Panc1 (cell line): ENCODE measurements at regions not wholly inside any gene's neighbourhood (a gene's known extent, or its start where the extent isn't known, plus 50 kb on each side); places are given as distances from the start of the nearest gene placed in this dataset.

ENCODE experiments used
- ATAC-seq: fragments of 200-7000 bp; cut with Tn5 transposase; 2 replicates; pipeline ENCODE4 v1.9.1; 2020; ENCODE audit warnings: mild to moderate bottlenecking, moderate library complexity
- BruUV-seq: library from RNA; stranded (reverse); fragments of 400-500 nt; replicated peaks from 2 replicates; lab custom pipeline; 2021; lab: Mats Ljungman, UMichigan
- CTCF ChIA-PET: fragments of 300-600 bp; sonication (Branson Sonifier 250); formaldehyde crosslinking; loops from one replicate; lab custom pipeline; 2022; ENCODE audit warnings: antibody characterized with exemption; lab: Charles Lee
- POLR2A ChIA-PET: fragments of 300-600 bp; sonication (Branson Sonifier 250); formaldehyde crosslinking; loops from one replicate; lab custom pipeline; 2022; ENCODE audit warnings: antibody characterized with exemption; lab: Charles Lee
- DNase-seq: peaks from one replicate; pipeline ENCODE4 v3.0.0-alpha.2; 2010; ENCODE audit warnings: low read depth, low spot score
- H3K27ac ChIP-seq: 2 replicates; pipeline ENCODE4 v1.5.1; 2011; ENCODE audit warnings: mild to moderate bottlenecking, low read length, inconsistent platforms
- H3K27me3 ChIP-seq: fragments of 200-500 bp; sonication (Bioruptor generic); 2 replicates; pipeline ENCODE4 v1.6.0; 2014; ENCODE audit warnings: low read length, inconsistent platforms; ENCODE audit not compliant: control insufficient read depth, insufficient read depth
- H3K36me3 ChIP-seq: fragments of 200-500 bp; sonication (Bioruptor generic); 2 replicates; pipeline ENCODE4 v1.5.1; 2014; ENCODE audit warnings: inconsistent platforms, mild to moderate bottlenecking, low read length, moderate library complexity; ENCODE audit not compliant: control insufficient read depth, insufficient read depth
- H3K4me1 ChIP-seq: 2 replicates; pipeline ENCODE4 v1.5.1; 2011; ENCODE audit warnings: inconsistent platforms, mild to moderate bottlenecking, low read length, moderate library complexity; ENCODE audit not compliant: control insufficient read depth, insufficient read depth
- H3K4me3 ChIP-seq, 2 experiments: 2 replicates each; pipeline ENCODE4 v1.5.1; 2011 to 2012; ENCODE audit warnings: low read depth in 2 of 2, low read length in 2 of 2, mild to moderate bottlenecking in 2 of 2, inconsistent platforms in 1 of 2, moderate library complexity in 1 of 2
- H3K9me3 ChIP-seq: fragments of 200-500 bp; sonication (Bioruptor generic); 2 replicates; pipeline ENCODE4 v1.5.1; 2014; ENCODE audit warnings: low read depth, mild to moderate bottlenecking, inconsistent platforms, low read length, moderate library complexity; ENCODE audit not compliant: control insufficient read depth, insufficient read depth
- POLR2AphosphoS5 ChIP-seq: IDR thresholded peaks from 2 replicates; pipeline ENCODE4 v1.6.1; 2012; ENCODE audit warnings: mild to moderate bottlenecking, low read depth, low read length, moderate library complexity
- SIN3A ChIP-seq: IDR thresholded peaks from 2 replicates; pipeline ENCODE4 v1.6.1; 2012; ENCODE audit warnings: low read depth, mild to moderate bottlenecking, low read length, moderate library complexity, borderline replicate concordance; ENCODE audit not compliant: insufficient read depth
- TCF7L2 ChIP-seq: IDR thresholded peaks from 2 replicates; pipeline ENCODE4 v1.6.1; 2011; ENCODE audit warnings: mild to moderate bottlenecking, low read depth, low read length, inconsistent platforms
- in situ Hi-C: cut with HindIII; loops from 2 replicates; pipeline ENCODE4 v1.10.0; 2016; ENCODE audit warnings: low sequenced_read_pairs, low pct_unique_long_range_greater_than_20kb
- intact Hi-C: fragments of 100-400 bp; cut with micrococcal nuclease; formaldehyde crosslinking; loops from one replicate; pipeline ENCODE4 v1.10.0; 2022; ENCODE audit not compliant: unreplicated experiment
- TF ChIP-seq, protein P1 (sequence below), 2 experiments: IDR thresholded peaks; 2 replicates each; pipeline ENCODE4 v1.6.1; 2011 to 2012; ENCODE audit warnings: low read depth in 2 of 2, control low read depth in 1 of 2, low read length in 1 of 2, mild to moderate bottlenecking in 1 of 2, moderate library complexity in 1 of 2; ENCODE audit not compliant: insufficient read depth in 1 of 2
- TF ChIP-seq, protein P2 (sequence below): fragments of 450-650 bp; IDR thresholded peaks from 2 replicates; pipeline ENCODE4 v1.5.1; 2017; ENCODE audit warnings: mild to moderate bottlenecking

- TF ChIP-seq, protein P1, sequence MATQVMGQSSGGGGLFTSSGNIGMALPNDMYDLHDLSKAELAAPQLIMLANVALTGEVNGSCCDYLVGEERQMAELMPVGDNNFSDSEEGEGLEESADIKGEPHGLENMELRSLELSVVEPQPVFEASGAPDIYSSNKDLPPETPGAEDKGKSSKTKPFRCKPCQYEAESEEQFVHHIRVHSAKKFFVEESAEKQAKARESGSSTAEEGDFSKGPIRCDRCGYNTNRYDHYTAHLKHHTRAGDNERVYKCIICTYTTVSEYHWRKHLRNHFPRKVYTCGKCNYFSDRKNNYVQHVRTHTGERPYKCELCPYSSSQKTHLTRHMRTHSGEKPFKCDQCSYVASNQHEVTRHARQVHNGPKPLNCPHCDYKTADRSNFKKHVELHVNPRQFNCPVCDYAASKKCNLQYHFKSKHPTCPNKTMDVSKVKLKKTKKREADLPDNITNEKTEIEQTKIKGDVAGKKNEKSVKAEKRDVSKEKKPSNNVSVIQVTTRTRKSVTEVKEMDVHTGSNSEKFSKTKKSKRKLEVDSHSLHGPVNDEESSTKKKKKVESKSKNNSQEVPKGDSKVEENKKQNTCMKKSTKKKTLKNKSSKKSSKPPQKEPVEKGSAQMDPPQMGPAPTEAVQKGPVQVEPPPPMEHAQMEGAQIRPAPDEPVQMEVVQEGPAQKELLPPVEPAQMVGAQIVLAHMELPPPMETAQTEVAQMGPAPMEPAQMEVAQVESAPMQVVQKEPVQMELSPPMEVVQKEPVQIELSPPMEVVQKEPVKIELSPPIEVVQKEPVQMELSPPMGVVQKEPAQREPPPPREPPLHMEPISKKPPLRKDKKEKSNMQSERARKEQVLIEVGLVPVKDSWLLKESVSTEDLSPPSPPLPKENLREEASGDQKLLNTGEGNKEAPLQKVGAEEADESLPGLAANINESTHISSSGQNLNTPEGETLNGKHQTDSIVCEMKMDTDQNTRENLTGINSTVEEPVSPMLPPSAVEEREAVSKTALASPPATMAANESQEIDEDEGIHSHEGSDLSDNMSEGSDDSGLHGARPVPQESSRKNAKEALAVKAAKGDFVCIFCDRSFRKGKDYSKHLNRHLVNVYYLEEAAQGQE (IDR thresholded peaks at IDR 0.05; ENCODE audit: insufficient read depth in 1 of 2, low read depth in 2 of 2, low read length in 1 of 2): no peak
- TF ChIP-seq SIN3A: no peak
- TF ChIP-seq, protein P2, sequence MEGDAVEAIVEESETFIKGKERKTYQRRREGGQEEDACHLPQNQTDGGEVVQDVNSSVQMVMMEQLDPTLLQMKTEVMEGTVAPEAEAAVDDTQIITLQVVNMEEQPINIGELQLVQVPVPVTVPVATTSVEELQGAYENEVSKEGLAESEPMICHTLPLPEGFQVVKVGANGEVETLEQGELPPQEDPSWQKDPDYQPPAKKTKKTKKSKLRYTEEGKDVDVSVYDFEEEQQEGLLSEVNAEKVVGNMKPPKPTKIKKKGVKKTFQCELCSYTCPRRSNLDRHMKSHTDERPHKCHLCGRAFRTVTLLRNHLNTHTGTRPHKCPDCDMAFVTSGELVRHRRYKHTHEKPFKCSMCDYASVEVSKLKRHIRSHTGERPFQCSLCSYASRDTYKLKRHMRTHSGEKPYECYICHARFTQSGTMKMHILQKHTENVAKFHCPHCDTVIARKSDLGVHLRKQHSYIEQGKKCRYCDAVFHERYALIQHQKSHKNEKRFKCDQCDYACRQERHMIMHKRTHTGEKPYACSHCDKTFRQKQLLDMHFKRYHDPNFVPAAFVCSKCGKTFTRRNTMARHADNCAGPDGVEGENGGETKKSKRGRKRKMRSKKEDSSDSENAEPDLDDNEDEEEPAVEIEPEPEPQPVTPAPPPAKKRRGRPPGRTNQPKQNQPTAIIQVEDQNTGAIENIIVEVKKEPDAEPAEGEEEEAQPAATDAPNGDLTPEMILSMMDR: no peak
- TF ChIP-seq POLR2AphosphoS5: no peak
- no peak for TF ChIP-seq TCF7L2
- in situ Hi-C loops: no loop called here
- CTCF ChIA-PET: interaction anchor here (0.6 kb wide), 2 partner anchors 15 to 190 kb away, joined by 12 to 13 read pairs; no protein-coding TSS in a partner anchor
- no peaks in the 10 kb centered on the region for H3K36me3 ChIP-seq
- BruUV-seq: no TSS peak
- no peaks in the 10 kb centered on the region for H3K27me3 ChIP-seq
- POLR2A ChIA-PET: no interaction called here
- H3K4me3 ChIP-seq: no peak overlapping the region
- DNase-seq (no peak), ATAC-seq (no peak)
- H3K4me1 ChIP-seq: no peaks in the 10 kb centered on the region
- H3K27ac ChIP-seq: no peak overlapping the region
- peaks cover 11% of the 10 kb centered on the region; the same call in 1 of the 2 replicates for H3K9me3 ChIP-seq
- intact Hi-C loops: no loop called here
Observed at GRCh38 chr5:159705948-159706347, 210.3 kb upstream of the ADRA1B start.

DNA sequence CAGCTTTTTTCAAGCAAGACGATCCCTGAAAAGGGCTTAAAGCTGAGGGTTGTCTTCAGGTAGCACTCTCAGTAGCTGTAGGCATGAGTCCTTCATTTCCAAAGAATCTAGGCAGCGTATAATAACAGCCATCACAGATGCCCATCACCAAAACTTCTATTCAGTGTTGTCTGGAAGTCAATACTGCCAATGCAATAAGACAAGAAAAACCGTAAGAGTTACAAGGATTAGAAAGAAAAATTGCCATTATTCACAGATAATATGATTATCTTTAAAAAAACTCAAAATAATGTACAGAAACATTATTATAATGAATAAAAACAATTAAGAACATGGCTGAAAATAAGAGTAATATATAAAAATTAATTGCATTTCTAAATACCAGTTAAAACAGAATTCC is 208.2 kb upstream of the ADRA1B start:
- no peak overlapping the region for H3K4me3 ChIP-seq
- ChIA-PET CTCF (no interaction called here), POLR2A (no interaction called here)
- no peaks in the 10 kb centered on the region for H3K36me3 ChIP-seq
- no peaks in the 10 kb centered on the region for H3K4me1 ChIP-seq
- no peak for TF ChIP-seq SIN3A
- TF ChIP-seq POLR2AphosphoS5: no peak
- TF ChIP-seq TCF7L2: no peak
- TF ChIP-seq, protein P1 (IDR thresholded peaks at IDR 0.05; ENCODE audit: insufficient read depth in 1 of 2, low read depth in 2 of 2, low read length in 1 of 2): no peak
- TF ChIP-seq, protein P2: no peak
- ATAC-seq (no peak), DNase-seq (no peak)
- no peaks in the 10 kb centered on the region for H3K27me3 ChIP-seq
- H3K27ac ChIP-seq: no peak overlapping the region
- BruUV-seq: no TSS peak
- intact Hi-C loops: no loop called here
- in situ Hi-C loops: no loop called here
- H3K9me3 ChIP-seq: peaks cover 11% of the 10 kb centered on the region; the same call in 1 of the 2 replicates
